HL-60 (cell line): ENCODE measurements at regions not wholly inside any gene's neighbourhood (a gene's known extent, or its start where the extent isn't known, plus 50 kb on each side); places are given as distances from the start of the nearest gene placed in this dataset.

Source experiments
- CTCF ChIP-seq: IDR thresholded peaks from one replicate; pipeline ENCODE4 v1.5.1; 2011; ENCODE audit warnings: low read length, control low read depth, inconsistent platforms; ENCODE audit not compliant: insufficient read depth
- GABPA ChIP-seq: IDR thresholded peaks from 2 replicates; pipeline ENCODE4 v1.6.1; 2012; ENCODE audit warnings: low read depth

- TF ChIP-seq CTCF, result no peak
- no peak for TF ChIP-seq GABPA
Observed at GRCh38 chr18:68054669-68055068, 538.1 kb upstream of the DSEL start.
